ENCODE measurements at regions not wholly inside any gene's neighbourhood (a gene's known extent, or its start where the extent isn't known, plus 50 kb on each side); places are given as distances from the start of the nearest gene placed in this dataset.

DNA sequence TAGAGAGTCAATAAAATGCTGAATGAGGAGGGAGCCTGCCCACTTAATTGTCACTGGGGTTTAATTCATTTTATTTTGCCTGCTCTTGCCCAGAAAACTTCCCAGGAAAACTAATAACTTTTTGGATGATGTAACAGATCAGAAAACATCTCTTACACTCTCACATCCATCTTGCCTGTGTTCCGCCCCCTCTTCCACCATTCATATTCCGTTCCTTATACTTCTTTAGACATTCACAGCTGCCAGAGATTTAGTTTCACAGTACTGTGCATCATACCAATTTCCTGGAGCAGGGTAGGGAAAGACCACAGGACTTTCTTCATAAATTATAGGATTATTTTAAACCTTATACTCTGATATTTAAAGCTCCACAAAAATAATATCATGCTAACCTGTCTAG, 776.1 kb upstream of the SOX11 start:
- TF ChIP-seq, protein P1, sequence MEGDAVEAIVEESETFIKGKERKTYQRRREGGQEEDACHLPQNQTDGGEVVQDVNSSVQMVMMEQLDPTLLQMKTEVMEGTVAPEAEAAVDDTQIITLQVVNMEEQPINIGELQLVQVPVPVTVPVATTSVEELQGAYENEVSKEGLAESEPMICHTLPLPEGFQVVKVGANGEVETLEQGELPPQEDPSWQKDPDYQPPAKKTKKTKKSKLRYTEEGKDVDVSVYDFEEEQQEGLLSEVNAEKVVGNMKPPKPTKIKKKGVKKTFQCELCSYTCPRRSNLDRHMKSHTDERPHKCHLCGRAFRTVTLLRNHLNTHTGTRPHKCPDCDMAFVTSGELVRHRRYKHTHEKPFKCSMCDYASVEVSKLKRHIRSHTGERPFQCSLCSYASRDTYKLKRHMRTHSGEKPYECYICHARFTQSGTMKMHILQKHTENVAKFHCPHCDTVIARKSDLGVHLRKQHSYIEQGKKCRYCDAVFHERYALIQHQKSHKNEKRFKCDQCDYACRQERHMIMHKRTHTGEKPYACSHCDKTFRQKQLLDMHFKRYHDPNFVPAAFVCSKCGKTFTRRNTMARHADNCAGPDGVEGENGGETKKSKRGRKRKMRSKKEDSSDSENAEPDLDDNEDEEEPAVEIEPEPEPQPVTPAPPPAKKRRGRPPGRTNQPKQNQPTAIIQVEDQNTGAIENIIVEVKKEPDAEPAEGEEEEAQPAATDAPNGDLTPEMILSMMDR (IDR thresholded peaks at IDR 0.05; ENCODE audit: insufficient read depth, low read length, poor library complexity, severe bottlenecking) = no peak
- no peak for TF ChIP-seq EZH2phosphoT487 (conservative IDR thresholded peaks at IDR 0.05; ENCODE audit: low read length)
